ENCODE measurements at regions not wholly inside any gene's neighbourhood (a gene's known extent, or its start where the extent isn't known, plus 50 kb on each side); places are given as distances from the start of the nearest gene placed in this dataset.

- TF ChIP-seq, protein P1, sequence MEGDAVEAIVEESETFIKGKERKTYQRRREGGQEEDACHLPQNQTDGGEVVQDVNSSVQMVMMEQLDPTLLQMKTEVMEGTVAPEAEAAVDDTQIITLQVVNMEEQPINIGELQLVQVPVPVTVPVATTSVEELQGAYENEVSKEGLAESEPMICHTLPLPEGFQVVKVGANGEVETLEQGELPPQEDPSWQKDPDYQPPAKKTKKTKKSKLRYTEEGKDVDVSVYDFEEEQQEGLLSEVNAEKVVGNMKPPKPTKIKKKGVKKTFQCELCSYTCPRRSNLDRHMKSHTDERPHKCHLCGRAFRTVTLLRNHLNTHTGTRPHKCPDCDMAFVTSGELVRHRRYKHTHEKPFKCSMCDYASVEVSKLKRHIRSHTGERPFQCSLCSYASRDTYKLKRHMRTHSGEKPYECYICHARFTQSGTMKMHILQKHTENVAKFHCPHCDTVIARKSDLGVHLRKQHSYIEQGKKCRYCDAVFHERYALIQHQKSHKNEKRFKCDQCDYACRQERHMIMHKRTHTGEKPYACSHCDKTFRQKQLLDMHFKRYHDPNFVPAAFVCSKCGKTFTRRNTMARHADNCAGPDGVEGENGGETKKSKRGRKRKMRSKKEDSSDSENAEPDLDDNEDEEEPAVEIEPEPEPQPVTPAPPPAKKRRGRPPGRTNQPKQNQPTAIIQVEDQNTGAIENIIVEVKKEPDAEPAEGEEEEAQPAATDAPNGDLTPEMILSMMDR (IDR thresholded peaks at IDR 0.05; ENCODE audit: insufficient read depth, low read length, poor library complexity, severe bottlenecking): no peak
- no peak for TF ChIP-seq EZH2phosphoT487 (conservative IDR thresholded peaks at IDR 0.05; ENCODE audit: low read length)
Measured at GRCh38 chr5:167263185-167263584, 1028.3 kb upstream of the WWC1 start.

All from SU-DHL-6 (cell line).